ENCODE measurements at regions not wholly inside any gene's neighbourhood (a gene's known extent, or its start where the extent isn't known, plus 50 kb on each side); places are given as distances from the start of the nearest gene placed in this dataset.

DNA sequence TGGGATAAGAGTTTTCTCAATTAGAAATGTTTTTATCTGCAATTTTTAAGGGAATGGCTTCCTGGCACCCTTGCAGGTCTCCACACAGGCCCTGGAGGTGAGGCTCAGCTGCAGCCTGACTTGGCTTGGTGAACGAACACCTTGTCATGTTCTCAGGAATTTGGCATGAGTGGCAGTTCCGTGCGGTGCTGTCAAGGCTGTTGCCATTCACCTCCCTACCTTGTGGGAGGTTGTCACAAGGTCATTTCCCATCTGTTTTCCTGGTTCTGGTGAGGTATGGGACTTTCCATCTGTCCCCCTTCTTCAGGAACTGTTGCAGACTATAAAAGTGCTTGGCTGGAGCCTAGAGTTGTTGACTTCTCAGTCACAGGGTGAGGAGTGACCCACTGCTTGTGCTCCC, 82.9 kb downstream of the ELOVL4 start:
- DNase-seq, result no peak

DNA sequence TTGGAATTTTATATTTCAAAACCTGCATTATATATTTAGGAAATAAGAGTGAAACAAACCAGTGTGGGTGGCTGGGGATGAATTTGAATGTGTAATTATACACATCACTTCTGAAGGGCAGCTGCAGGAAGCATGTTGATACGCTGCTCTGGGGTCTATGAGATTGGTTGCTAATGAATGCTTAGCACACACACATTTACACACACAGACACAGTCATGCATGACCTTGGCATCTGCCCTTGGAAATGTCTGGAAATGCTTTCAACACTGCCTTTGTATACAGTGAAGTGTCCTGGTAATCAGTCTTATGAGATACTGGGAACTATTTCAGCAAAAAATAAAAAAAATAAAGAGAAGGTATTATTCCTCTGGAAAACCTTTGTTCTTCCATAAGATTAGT, 83.4 kb downstream of the ELOVL4 start:
- no peak for DNase-seq

DNA sequence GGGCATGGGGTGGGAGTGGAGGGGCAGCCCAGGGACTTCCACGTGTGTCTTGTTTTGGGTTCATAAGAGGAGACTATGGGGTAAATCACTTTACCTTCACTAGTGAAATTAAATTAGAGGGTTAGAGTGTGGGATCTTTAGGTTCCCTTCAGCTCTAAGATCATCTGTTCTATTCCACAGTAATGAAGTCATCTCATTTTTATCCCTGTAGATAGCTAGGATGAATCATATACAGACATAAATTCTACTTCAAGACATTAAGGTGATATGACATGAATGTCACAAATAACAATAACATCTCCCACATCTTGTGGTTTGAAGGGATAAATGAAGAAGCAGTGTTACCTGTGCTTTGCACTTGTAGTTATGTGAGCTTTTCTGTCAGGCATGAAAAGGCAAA, 83.8 kb downstream of the ELOVL4 start:
- no peak for DNase-seq

DNA sequence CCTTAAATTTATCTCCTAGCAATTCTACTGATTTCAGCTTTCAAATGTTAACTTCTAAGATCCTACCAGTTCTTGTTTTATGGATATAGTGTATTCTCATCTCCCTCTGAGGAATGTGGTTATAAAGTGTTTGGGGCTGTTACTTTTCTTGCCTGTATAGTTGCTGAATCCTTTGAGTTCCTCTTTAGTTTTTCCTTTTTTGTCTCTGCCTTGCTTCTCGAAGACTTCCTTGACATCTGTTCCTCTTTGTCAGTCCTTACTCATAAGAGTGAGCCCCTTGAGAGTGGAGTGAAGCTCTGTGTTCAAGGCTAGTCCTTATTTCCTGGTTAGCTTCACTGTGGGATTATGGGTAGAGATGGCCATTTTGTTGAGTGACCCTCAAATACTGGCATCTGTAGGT, 84.6 kb downstream of the ELOVL4 start:
- DNase-seq, result no peak

DNA sequence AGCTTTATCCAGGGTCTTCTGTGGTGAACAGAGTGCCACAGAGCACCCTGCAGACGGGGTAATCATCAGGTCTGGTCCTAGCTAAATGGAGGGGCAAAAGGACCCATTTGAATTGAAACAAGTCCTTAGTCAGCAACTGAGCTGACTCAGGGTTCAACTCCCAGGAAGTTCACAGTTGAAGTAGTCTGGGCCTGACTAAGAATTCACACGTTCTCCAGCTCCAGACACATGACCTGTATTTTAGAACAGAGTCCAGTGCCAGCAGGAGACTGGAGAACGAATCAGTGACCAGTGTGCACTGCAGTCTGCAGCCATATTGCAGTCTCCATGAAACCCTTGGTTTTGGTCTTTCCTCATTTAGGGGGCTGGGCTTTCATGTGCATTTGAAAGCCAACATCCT, 85.2 kb downstream of the ELOVL4 start:
- no peak for DNase-seq

DNA sequence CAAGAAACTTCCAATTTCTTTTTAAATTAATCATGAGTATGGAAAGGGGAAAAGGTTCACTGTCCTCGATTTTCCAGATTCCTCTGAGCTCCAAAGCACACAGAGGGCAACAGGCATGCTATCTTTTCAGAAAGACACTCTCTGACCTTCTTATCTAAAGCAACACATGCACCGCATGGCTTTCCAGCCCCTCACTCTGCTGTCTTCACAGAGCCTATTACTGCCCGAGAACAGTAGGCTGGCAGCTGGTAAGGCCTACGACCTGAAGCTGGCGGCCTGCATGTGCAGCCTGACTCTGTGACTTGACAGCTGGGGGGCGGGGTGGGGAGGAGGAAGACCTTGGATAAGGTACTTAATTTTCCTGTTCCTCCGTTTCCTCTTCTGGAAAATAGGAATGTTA, 86.3 kb downstream of the ELOVL4 start:
- DNase-seq, result no peak

DNA sequence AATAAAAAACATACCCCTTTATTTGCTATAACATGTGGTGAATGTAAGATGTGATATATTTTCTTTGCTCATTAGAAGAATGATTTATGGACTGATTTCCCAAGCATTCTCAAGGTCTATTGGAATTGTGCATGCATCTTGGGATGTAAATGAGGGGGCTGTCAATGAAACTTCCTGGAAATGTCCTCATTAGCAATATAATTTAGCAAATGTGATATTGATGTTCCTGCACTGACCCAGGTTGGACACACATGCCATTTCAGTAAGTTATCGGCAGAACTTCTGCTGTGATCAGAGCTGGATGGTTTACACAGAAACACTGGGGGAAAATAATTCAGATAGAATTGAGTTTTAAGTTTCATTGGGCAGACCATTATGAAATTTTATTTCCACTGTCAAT, 99.9 kb downstream of the ELOVL4 start:
- no peak for DNase-seq

DNA sequence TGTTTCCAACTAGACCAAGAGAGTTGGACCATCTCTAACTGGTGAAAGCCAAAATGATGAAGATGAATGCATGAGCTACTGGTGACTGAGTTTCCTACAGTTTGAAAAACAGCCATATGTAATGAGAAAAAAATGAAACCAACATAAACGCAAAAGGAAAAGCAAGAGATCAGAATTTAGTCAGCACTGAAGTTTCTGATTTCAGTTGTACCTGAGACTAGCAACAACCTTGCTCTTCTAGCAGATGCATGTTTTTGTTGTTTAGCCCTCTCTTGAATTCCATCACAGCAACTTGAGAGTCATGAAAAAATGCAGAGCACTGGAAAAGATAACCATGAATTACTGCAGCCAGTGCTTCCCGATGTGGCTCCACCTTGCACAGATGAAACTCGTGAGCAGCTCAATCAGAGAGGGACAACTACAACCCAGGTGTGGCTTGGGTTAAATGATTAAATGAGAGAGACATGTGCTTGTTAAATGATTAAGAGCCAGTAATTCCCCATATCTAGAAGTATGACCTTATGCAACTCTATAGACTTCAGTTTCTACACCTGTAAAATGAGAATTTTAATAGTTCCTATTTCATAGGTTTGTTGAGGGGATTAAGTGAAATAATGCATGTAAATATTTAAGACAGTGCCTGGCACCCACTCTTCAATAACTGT, 104.8 kb downstream of the ELOVL4 start:
- no peak for DNase-seq

DNA sequence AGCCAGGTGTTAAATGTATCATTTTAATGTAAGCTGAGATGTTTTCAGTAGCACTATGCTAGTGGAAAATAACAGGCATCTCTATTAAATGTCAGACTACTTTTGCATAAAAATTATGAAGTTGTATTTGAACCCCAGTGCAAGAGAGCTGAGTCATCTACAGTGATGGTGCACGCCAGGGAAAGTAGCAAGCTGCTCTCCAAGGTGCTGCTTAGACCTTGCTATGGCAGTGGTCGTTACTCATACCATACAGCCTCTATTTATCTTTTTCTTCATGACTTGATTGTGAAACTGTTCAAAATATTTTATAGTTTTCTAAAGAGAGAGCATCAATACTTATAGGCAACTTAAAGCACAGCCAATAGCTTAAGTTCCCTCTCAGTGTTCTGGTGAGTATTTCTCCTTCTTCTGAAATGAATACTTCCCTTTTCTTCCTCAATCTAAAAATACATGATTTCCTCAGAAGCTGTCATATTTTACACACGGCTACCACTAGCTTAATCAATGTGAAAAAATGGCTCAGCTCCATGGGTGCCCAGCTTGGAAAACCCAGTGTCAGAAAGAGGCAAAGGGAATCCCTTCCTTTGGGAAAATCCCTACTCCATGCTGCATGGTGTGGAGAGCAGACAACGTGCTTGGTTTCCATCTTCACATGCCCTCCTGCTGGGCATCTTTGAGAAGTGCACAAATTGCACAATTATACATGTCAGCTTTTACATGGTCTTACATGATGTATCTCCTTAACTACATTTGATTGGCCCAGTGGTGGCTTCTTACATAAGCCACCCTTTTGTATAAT, 105.6 kb downstream of the ELOVL4 start:
- DNase-seq, result no peak

DNA sequence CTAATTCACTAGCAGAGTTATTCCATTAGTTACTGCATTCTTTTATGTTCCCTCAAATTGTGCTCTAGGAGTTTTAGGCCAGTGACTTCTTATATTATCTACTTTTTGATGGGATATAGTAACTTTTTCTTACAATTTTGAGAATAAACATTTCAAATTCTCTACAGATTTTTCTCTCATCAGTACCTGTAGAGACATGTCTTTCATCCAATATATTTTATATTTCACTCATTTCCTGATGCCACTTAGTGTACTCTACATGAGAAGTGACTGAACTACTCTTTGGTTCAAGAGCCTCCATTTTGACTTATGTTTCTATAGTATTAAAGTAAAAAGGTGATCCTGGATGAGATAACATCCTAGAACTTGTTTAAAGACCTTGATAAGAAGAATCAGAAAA, 108.5 kb downstream of the ELOVL4 start:
- DNase-seq, result no peak

DNA sequence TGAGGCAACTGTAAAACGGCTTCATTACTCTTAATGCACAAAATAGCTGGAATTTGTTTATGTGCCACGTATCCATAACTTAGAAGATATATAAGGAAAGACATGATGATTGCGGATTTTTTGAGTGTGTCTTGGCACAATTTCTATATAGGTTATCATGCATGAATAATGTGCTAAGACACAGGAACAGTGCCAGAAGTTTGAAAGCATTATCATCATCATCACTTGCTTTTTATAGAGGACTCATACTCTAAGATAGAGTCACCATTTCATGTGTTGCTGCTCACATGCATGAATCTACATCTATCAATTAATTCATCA, 113.4 kb downstream of the ELOVL4 start:
- no peak for DNase-seq

DNA sequence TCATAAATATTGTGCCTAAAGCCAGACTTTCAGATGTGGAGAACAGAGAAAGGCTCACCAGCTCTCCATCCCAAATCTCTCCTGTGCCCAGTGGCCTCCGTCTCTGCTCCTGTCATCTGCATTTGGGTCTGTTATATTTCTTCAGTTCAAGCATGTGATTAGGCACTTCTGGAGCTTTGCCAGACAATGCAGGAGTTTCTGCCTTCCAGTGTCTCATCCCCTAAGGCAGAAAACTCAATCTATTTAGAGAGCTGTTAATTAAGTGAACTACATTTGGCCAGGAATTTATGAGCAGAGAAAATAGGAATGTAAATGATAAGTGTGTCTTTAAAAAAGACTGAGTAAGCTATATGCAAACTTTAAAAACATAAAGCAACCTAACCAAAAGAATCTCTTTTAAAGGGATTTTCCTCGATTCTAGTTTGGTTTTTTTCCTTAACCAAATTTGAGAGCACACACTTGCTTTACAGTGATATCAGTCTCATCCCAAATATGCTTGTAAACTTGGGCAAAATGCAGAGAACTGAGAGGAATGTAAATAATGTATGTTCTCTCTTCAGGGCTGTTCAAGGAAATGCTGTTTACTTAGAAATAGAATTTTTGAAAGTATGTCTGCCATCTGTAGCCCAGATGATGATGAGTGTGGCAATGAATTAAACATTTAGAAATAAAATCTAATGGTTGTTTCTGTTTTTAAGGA, 113.9 kb downstream of the ELOVL4 start:
- DNase-seq, result no peak

DNA sequence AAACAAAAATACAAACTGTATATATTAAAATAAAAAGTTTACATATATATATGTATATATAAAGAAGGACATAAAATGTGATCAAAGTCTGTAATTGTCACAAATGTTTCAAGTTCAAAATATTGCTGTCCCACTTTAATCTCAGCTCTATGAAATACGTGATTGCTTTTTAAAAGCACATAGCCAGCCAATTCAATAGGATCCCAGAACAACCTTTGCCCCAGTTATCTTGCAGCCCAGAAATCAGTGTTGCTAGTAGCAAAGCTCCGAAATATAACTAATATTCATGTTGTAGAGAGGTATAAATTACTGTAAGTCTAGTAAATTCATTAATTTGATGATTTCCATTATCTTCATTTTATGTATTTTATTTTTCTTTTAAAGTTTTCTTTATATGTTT, 114.6 kb downstream of the ELOVL4 start:
- DNase-seq, result no peak

DNA sequence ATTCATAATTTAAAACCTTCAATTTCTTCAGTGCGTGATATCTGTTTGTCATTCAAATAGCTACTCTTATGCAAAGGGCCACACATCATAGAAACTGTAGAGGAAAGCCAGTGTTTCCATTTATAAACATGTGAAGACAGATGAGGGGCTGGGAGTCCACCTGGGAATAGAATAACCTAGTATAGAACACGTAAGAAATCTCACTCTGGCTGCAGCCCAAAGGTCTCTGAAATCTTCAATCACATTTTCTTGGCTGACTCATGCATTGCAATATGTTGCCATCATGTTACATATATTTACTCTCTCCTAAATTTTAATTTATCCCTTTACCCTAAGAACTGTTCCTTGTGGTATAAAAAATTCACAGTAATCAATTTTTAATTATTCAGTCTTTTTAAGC, 123.2 kb downstream of the ELOVL4 start:
- no peak for DNase-seq

DNA sequence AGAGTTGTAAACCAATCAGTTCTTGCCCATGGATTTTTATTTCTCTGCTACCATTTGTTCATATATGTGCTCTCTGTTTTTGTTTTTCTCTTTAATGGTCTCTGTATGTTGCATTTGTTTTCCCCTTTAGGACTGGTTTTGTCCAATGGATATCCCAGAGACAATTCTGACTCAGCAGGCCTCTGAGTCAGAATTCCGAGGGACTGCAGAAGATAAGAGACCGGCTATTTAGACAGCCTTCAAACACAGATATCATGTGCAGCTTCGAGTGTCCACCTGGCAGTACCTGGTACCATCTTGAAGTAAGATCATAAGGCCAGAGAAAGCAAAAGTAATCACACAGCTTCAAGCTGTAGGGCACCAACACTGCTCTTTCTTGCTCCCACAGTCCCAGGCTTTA, 125.5 kb downstream of the ELOVL4 start:
- no peak for DNase-seq

DNA sequence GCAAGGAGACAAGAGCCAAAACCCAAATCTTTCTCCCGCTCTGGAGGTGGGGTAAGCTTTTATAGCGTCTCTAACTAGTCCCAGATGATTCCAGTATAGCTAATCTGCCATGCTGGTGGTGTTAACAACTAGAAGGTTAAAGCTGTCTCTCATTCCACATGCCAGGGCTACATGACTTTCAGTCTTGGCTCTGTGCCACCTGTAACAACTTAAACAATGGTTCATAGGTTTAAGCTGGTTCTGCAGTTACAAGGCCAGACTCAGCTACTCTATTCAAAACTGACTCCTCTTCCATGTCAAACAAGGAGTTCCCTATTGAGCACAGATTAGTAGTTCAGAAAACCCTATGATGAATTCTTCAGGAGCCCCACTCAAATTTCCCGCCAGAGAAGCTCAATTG, 128.9 kb downstream of the ELOVL4 start:
- no peak for DNase-seq

DNA sequence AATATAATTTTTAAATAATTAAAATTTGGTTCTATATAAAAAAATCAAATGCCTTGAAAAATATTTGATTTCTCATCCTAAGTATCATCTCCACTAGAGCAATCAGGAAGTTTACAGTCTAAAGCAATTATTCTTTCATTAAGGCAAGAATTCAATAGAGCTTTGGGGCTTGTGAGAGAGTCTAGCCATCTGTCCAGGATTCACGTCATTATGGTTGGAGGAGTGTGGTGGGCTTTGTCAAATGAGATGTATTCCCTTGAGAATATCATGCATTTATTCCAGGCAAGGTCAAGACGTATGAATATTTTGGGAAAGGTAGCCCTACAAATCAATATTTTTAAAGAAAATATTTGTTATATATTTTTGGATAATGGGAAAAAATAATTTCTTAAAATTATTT, 132.4 kb downstream of the ELOVL4 start:
- DNase-seq, result no peak

DNA sequence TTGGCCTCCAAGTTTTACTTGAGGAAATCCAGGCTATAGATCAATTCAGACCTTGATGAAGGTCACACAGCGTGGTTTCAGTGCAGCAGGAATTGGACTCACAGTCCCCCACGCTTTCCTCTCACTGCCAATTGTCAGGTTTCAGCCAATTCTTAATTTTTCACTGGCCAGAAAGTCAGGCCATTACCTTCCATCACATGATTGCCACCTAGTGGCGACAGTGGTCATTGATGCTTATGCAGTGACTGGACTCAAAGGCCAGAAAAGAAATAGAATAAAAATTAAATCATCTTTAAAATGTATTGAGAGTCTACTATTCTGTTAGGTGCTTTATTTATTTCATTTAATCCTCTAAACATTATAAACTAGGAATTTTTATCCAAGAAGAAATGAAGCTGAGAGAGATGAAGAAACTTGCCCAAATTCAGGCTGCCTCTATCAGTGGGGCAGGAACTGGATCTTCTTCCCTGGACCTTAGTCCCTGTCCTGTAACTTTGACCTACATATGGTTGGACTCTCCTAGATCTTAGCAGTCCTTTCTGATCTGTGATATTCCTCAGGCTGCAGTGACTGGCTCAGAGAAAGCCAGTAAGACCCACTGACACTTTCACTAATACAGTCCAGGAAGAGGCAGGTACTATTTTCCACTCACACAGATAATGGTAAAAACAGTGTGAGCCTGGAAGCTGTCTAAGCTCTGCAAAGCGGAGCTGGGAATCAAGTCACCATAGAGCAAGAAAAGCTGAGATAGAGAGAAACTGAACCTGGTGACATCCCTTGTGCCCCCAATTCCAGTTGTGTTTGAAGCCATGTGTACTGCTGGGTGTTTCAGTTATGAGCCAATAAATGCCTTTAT, 133.3 kb downstream of the ELOVL4 start:
- peak; percentile 64 for DNase-seq

DNA sequence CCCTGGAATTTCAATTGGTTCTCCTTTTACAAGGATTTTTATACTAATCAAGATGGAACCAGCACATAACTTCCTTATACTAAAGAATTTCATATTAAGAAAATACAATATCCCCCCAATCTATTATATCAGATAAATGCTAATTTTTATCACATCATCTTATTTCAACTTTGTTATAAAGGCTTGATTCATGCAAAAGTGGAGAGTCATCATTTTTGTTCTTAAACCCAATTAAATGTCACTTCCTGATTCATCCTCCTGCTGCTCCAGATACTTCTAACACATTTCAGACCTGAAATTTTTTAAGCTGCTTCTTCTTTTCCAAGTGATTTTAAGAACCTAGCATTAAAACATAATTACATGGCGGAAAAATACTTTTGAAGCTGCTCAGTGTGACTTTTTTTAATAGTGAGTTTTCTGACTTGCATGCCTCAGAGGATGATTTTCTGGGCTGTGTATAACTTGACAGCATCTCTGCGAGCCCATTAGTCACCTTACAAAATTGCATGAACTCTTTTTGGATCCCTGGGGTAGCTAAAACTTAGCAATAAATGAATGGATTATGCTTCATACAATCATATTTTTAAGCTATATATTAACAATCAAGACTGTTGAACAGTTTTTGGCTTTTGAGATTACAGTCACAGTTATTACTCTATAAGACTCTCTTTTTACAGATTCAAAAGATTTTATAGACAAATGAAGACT, 134.1 kb downstream of the ELOVL4 start:
- DNase-seq, result no peak

DNA sequence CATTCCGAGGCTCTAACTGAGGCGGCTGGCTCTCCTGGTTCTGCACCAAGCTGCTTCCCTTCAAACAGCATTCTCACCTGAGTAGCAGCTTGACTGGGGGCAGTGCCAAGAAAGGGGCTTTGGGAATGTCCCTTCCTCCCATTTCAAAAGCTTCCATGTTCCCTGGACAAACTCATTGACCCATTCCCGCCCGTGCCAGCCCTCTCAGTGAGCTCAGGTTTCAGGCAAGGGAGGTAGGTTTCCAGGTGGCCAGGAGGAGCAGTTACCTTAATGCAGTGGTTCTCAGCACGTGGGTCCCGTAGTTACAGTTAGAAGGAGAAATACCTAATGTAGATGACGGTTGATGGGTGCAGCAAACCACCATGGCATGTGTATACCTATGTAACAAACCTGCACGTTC, 135.2 kb downstream of the ELOVL4 start:
- DNase-seq, result no peak

DNA sequence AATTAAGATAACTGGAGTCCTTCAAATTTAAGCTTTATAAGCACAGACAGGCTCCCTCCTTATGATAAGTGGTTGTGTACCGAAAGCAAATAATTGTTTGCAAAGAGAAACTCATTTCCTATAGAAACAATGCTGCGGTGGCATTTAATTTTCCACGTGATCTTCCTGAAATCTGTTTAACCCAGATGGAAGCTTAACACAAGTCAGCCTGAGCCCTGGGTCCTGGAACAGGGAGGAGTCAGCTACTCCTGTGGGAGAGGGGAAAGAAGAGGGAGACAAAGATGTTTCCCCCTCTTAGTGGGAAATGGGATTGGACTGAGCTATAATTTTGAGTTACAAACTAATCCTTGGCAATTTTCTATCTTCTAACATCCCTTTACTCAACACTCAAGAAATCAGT, 136.5 kb downstream of the ELOVL4 start:
- DNase-seq, result no peak

DNA sequence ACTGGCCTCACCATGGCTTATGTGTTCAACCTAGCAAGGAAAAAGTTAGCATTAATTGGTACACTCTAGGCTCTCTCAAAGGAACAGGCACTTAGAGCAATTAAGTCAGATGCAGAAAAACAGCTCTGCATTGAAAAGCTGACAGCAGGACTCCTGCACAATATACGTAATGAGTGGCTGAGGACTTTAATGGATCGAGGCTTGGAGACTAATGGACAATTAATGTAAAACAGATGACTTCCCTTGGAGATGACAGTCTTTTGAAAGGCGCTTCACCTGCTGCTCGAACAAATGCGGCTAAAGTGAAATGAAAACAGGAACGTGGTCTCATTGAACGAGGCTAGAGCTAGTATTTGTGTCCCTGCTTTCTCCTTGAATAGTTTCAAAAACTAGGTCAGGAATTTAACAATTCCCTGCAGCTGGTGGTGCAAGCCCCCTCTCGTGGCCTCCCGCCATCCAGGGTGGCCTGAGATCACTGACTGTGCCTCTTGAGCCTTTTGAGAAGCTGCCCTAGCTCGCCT, 137.1 kb downstream of the ELOVL4 start:
- DNase-seq, result no peak

DNA sequence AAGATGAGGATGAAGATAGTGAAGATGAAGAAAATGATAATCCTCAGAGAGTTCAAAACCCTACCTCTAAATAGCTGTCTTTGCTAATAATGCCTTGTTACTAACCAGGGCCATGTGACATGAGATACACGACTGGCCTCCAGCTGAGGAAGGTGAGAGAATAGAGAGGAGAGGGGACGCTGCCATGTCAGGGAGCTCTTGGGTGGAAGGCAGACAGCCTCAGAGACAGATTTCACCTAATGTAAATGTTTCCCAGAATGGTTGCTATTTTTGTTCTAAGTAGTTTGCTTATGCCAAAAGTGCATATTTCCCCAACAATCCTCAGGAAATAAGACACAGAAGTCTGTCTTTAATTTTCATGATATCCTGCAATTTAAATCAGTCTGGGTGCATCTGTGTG, 138.4 kb downstream of the ELOVL4 start:
- no peak for DNase-seq
